ENCODE measurements at regions not wholly inside any gene's neighbourhood (a gene's known extent, or its start where the extent isn't known, plus 50 kb on each side); places are given as distances from the start of the nearest gene placed in this dataset.

DNA sequence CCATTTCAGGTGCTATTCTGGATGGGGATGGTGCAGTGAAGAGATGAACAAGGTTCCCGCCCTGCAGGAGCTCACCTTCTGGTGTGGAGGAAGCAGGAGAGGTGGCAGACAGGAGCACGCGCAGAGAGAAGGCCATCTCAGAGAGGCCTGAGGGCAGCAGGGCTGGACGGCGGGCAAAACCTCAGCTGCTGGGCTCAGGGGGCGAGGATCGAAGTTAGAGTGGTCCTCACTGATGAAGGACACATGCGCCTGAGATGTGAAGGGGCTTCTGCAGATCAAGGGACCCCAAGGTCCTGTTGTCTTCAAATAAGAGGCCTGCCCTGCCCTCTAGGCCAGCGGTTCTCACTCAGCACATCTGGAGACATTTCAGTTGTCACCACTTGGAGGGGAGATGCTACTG, 198.4 kb upstream of the PMEPA1 start:
- ChIA-PET POLR2A (no interaction called here), CTCF (interaction anchor here (1.0 to 2.5 kb wide), 2 partner anchors 10 to 117 kb away, joined by 3 to 9 read pairs; no protein-coding TSS in a partner anchor)
- WGBS (ENCODE audit: missing lambda C conversion rate): 92% methylated on average over 9 of the region's 9 CpGs
- Histone ChIP-seq H3K9me3 (no peaks in the 10 kb centered on the region), H3K4me1 (no peaks in the 10 kb centered on the region), H3K27ac (peak overlapping the region in 1 of 2 experiments; percentile 17; a peak in 1 of 6 replicates), H3K4me2 (no peak overlapping the region), H3K4me3 (no peak overlapping the region)
- no peak for DNase-seq (ENCODE audit: low read depth in 1 of 2, low spot score in 1 of 2)
- no peak for FAIRE-seq
- ATAC-seq: no peak
- TF ChIP-seq, protein P1, sequence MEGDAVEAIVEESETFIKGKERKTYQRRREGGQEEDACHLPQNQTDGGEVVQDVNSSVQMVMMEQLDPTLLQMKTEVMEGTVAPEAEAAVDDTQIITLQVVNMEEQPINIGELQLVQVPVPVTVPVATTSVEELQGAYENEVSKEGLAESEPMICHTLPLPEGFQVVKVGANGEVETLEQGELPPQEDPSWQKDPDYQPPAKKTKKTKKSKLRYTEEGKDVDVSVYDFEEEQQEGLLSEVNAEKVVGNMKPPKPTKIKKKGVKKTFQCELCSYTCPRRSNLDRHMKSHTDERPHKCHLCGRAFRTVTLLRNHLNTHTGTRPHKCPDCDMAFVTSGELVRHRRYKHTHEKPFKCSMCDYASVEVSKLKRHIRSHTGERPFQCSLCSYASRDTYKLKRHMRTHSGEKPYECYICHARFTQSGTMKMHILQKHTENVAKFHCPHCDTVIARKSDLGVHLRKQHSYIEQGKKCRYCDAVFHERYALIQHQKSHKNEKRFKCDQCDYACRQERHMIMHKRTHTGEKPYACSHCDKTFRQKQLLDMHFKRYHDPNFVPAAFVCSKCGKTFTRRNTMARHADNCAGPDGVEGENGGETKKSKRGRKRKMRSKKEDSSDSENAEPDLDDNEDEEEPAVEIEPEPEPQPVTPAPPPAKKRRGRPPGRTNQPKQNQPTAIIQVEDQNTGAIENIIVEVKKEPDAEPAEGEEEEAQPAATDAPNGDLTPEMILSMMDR (IDR thresholded peaks at IDR 0.05): no peak
- TF ChIP-seq JUNB (IDR thresholded peaks at IDR 0.05) (no peak), ZSCAN20 (CRISPR knock-in tag; IDR thresholded peaks at IDR 0.05) (no peak)

DNA sequence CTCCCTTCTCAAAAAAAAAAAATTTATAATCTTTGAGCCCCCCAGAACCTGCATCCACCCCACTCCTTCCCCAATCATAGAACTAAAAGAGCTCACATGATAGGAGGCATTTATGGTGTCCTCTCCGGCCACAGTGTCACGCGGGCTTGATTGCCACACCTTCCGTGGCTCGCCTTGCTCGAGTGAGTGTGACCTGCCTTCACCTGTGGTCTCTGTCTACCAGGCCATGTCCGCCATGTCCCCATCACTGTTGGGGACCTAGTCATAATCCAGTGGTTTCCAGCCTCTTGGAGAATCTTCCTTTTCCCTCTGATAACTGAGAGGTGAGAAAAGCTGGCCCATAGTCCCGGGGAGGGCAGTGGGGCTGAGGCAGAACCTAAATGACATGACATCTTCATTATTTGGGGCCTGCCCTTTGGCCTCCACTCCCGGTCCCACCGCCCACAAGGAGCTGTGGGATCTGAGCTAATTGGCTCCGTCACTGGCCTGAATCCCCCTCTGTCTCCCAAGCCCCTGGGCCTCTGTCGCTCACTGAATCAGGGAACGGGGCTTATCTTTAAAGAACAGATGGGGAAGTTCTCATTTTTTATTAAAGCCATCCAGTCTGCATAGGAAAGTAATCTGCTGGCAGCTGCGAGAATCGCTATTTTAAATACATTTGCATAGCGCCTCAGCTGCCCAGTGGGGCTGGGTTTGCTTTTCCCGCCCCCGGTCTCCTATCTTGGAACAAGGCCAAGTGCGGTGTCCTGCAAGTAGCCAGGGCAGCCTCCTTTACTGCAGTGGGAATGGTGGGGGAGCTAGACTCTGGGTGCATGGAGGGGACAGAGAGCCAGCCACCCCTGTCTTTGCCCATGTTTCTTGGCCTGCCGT, 197.6 kb upstream of the PMEPA1 start:
- Histone ChIP-seq H3K27ac (0 out of 6 replicates have a peak overlapping the region, but pooled peaks of 1 of the 2 experiments have one; percentile 17), H3K9me3 (no peaks in the 10 kb centered on the region), H3K4me3 (no peak overlapping the region), H3K4me2 (no peak overlapping the region), H3K4me1 (0 out of 3 replicates have a peak, but pooled peaks cover 2% of the 10 kb centered on the region)
- DNase-seq (ENCODE audit: low read depth in 1 of 2, low spot score in 1 of 2): no peak
- no peak for FAIRE-seq
- WGBS (ENCODE audit: missing lambda C conversion rate): 85% methylated on average over 20 of the region's 20 CpGs
- CTCF ChIA-PET: interaction anchor here (0.6 to 2.5 kb wide), 3 partner anchors 11 to 209 kb away, joined by 3 to 9 read pairs (median 4); no protein-coding TSS in a partner anchor
- TF ChIP-seq, protein P1 (IDR thresholded peaks at IDR 0.05): no peak
- TF ChIP-seq, protein P2, sequence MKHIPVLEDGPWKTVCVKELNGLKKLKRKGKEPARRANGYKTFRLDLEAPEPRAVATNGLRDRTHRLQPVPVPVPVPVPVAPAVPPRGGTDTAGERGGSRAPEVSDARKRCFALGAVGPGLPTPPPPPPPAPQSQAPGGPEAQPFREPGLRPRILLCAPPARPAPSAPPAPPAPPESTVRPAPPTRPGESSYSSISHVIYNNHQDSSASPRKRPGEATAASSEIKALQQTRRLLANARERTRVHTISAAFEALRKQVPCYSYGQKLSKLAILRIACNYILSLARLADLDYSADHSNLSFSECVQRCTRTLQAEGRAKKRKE (CRISPR knock-in tag; IDR thresholded peaks at IDR 0.05; ENCODE audit: low read depth): no peak
- TF ChIP-seq EP300 (IDR thresholded peaks at IDR 0.05): no peak
- POLR2A ChIA-PET: no interaction called here
- ATAC-seq: no peak

DNA sequence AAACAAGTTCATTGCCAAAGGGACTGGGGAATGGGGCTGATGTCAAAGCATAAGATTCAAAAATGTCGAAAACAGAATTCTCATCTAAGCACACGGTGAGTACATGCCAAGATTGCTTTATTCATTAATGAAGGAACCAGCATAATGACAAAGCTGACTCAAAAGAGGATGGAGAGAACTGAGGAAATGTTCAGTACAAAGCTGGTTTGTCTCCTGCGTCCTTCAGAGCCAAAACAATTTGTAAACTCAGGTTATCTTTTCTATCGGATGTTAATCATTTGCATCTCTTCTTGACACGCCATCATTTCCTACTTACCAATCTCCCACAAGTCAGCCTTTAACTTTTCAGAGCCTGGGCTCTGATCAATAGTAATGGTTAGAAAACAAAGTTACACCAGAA, 195.6 kb upstream of the PMEPA1 start:
- ATAC-seq (no peak), DNase-seq (ENCODE audit: low read depth in 1 of 2, low spot score in 1 of 2) (no peak), FAIRE-seq (no peak)
- Histone ChIP-seq H3K4me1 (0 out of 3 replicates have a peak, but pooled peaks cover 3% of the 10 kb centered on the region), H3K9me3 (no peaks in the 10 kb centered on the region), H3K27ac (no peak overlapping the region; a peak in 1 of 6 replicates), H3K4me2 (no peak overlapping the region), H3K4me3 (no peak overlapping the region)
- WGBS (ENCODE audit: missing lambda C conversion rate): 75% methylated on average over 5 of the region's 5 CpGs
- ChIA-PET POLR2A (no interaction called here), CTCF (interaction anchor here (0.9 to 1.3 kb wide), 4 partner anchors 12 to 109 kb away, joined by 3 to 4 read pairs (median 3); no protein-coding TSS in a partner anchor)
- TF ChIP-seq MAFK (IDR thresholded peaks at IDR 0.05; ENCODE audit: partially characterized antibody): no peak
- TF ChIP-seq NPAS2 (CRISPR knock-in tag; IDR thresholded peaks at IDR 0.05; ENCODE audit: borderline replicate concordance): no peak
- TF ChIP-seq CEBPB (IDR thresholded peaks at IDR 0.05): no peak
- no peak for TF ChIP-seq MYC (IDR thresholded peaks at IDR 0.05; ENCODE audit: borderline replicate concordance, low read length)
- TF ChIP-seq JUN (IDR thresholded peaks at IDR 0.05): no peak
- TF ChIP-seq TFCP2L1 (CRISPR knock-in tag; IDR thresholded peaks at IDR 0.05): no peak
- no peak for TF ChIP-seq SMC3 (IDR thresholded peaks at IDR 0.05)
- no peak for TF ChIP-seq ZNF302 (CRISPR knock-in tag; IDR thresholded peaks at IDR 0.05)
- no peak for TF ChIP-seq ZFP36 (IDR thresholded peaks at IDR 0.05; ENCODE audit: borderline replicate concordance, partially characterized antibody)
- no peak for TF ChIP-seq NR3C1 (IDR thresholded peaks at IDR 0.05)
- TF ChIP-seq RARB (CRISPR knock-in tag; IDR thresholded peaks at IDR 0.05): no peak
- TF ChIP-seq, protein P3, sequence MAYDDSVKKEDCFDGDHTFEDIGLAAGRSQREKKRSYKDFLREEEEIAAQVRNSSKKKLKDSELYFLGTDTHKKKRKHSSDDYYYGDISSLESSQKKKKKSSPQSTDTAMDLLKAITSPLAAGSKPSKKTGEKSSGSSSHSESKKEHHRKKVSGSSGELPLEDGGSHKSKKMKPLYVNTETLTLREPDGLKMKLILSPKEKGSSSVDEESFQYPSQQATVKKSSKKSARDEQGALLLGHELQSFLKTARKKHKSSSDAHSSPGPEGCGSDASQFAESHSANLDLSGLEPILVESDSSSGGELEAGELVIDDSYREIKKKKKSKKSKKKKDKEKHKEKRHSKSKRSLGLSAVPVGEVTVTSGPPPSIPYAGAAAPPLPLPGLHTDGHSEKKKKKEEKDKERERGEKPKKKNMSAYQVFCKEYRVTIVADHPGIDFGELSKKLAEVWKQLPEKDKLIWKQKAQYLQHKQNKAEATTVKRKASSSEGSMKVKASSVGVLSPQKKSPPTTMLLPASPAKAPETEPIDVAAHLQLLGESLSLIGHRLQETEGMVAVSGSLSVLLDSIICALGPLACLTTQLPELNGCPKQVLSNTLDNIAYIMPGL (CRISPR knock-in tag; IDR thresholded peaks at IDR 0.05; ENCODE audit: borderline replicate concordance): no peak

All from A549 (cell line).